ENCODE measurements at regions not wholly inside any gene's neighbourhood (a gene's known extent, or its start where the extent isn't known, plus 50 kb on each side); places are given as distances from the start of the nearest gene placed in this dataset.

DNA sequence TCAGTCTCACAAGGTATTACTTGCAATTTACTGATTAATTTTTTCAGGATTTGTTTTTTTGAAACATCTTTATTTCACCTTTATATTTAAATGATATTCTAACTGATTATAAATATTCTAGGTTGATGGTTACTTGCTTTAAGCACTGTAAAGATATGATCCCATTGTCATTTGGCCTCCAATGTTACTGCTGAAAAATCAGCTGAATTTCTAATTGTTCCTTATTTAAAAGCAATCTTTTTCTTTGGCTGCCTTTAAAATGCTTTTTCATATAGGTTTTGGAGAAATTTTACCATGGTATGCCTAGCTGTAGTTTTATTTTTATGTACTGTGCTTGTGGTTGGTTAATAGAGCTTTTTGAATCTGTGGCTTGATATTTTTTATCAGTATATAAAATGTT lies 275.6 kb upstream of the PPFIA2 start:
- no peak for DNase-seq

GRCh38 chr12:82029936-82030335 lies 270.8 kb upstream of the PPFIA2 start:
- no peak for DNase-seq

DNA sequence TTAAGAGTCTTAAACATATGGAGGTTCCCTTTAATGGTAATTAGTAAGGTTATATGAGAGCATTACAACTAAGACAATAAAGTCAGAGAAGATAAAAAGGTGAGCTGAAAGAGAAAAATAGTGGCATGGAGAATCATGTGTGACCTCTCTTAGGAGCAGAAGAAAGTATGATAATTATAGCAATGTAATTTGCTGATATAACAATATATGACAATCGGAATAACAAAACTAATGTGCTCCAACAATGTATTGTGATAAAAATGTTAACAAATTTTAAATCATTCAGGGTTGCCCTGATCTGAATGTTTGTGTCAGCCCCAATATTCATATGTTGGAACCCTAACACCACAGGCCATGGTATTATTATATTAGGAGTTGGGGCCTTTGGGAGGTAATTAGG lies 269.6 kb upstream of the PPFIA2 start:
- no peak for DNase-seq

DNA sequence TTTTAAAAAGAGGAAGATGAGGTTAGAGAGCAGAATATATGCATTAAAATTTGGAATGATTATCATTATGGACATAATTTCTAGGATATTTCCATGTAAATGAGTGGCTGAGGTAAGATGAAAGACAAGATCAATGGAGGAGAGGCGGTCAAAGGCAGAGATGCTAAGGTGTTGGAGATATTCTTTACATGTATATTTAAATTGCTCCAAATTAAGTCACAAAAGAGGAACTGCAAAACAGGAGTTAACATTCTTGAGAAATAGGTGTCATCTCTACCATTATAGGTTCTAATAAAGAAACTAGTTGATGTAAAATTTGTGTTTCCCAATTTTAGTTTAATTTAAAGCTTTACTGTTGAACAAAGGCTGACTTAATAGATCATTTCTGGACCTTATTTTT lies 268.5 kb upstream of the PPFIA2 start:
- no peak for DNase-seq

- no peak for DNase-seq
Measured at GRCh38 chr12:82025462-82025861, 266.3 kb upstream of the PPFIA2 start.

- no peak for DNase-seq
Measured at GRCh38 chr12:82019533-82019932, 260.4 kb upstream of the PPFIA2 start.

DNA sequence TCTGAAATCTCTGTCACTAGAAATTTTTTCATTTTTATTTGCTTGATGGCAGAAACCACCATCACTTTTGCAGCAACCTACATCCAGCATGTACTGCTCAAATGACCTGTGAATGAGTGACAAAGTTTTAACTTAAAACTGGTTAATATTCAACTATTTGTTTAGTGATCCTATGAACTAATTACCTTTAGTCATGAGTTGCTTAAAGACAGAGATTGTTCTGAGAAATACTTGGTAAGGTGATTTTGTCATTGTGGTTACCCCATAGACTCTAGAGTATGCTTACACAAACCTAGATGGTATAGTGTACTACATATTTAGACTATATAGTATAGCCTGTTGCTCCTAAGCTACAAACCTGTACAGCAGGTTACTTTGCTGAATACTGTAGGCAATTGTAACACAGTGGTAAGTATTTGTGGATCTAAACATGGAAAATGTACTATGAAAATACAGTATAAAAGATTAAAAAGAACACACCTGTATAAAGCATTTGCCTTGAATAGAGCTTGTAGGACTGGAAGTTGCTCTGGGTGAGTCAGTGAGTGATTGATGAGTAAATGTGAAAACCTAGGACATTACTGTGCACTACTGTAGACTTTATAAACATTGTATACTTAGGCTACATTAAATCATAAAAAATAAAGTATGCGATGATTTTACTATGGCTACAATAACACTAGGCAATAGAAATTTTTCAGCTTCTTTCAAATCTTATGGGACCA lies 256.6 kb upstream of the PPFIA2 start:
- DNase-seq: no peak

GRCh38 chr12:82012176-82012575 lies 253.0 kb upstream of the PPFIA2 start:
- DNase-seq: no peak

GRCh38 chr12:82009524-82009923 lies 250.4 kb upstream of the PPFIA2 start:
- DNase-seq: no peak

DNA sequence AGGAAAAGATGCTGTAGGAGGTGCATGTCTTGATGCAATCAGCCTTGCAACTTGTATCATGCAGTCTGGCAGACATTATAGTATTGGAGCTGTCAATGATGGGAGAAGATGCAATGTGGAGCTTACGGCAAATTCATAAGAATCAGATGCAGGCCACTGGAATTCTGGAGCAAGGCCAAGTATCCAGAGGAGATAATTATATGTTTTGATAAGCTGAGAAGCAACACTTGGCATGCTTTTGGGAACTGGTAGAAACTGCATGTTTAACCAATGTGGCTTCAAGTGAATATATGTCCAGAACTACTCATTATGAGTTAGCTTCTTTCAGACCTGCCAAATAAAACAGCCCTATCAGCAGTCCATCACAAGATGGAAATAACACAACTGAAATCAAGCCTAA lies 249.1 kb upstream of the PPFIA2 start:
- no peak for DNase-seq

GRCh38 chr12:81998761-81999378 lies 239.7 kb upstream of the PPFIA2 start:
- no peak for DNase-seq

DNA sequence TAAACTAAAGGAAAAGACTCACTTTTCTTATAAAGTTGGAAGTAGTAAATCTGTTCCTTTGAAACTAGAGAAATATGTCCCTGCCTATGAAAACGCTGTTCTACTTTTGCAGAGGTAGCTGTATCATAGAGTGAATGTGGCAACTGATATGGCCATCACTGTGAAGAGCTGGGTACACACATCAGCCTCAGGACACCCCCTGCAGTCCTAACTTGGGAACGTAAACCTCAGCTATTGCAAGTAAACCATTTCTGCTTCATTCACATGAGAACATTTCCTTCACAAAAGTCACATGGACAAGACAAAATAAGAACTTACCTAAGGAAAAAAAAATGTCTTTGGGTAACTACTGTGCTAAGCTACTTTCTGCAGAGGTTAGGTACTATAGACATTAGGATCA lies 233.3 kb upstream of the PPFIA2 start:
- no peak for DNase-seq

DNA sequence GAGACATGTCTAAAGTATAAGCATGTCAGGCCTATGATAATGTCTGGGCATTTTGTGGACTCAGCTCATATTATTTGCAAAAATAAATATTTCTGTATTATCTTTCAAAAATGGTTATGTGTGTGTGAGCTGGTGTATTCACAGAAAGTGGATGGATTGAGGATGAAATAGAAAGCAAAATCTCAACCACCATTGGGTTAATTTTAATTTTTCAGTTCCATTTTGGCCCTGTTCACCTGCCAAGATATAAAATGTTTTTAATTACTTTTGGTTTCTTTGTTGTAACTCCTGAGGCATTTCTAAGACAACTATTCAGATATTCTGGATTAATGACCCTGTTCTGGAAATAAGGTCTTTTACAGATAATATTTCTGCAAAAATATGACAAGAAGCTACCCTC lies 232.7 kb upstream of the PPFIA2 start:
- DNase-seq: no peak

DNA sequence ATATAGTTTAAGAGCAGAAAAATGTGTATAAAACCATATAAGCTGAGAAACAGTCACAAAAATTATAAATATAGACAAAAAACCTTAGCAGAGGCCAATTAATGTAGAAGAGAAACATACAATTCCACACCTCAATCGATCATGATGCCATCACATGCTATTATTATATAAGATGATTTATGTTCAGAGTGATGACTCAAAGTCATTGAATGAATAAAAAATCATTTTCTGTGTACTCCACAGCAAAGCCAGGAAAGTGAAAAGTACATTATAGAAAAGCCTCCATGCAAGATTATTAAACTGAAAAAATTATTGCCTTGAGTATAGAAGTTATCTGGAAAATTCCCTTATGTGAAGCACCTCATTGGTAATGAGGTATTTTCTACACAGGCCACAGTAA lies 229.2 kb upstream of the PPFIA2 start:
- DNase-seq: no peak

DNA sequence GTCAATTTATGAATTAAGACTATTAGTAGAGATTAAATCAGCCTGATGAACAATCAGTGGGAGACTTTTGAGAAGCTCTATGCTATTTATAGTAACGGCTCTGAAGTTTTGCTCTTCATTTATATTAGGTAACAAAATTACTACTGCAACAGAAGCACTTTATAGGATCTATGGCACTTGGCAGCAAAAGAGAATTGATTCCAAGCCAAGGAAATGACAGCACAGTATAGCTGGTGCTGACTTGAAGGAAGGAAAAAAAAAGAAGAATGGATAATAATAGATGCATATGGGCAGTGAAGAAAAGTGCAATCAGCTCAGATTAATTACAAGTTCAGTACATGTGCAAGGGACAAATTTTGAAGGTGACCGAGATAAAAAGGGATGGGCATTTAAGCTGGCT lies 228.2 kb upstream of the PPFIA2 start:
- DNase-seq: no peak

DNA sequence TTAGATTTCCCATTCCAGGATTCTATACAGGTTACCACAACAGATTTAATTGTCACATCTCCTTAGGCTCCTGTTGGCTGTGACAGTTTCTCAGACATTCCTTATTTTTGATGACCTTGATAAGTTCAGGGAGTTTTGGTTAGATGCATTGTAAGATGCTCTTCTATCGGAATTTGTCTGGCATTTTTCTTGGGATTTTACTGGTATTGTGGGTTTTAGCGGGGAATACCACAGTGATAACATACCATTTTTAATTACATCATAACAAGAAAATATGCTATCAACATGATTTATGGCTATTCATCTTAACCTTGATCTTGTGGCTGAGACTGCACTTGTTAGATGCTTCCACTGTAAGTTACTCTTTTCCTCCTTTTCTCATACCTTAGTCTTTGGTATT lies 217.5 kb upstream of the PPFIA2 start:
- DNase-seq: no peak

GRCh38 chr12:81974762-81975161 lies 215.6 kb upstream of the PPFIA2 start:
- no peak for DNase-seq

GRCh38 chr12:81968421-81968820 lies 209.3 kb upstream of the PPFIA2 start:
- DNase-seq: no peak

DNA sequence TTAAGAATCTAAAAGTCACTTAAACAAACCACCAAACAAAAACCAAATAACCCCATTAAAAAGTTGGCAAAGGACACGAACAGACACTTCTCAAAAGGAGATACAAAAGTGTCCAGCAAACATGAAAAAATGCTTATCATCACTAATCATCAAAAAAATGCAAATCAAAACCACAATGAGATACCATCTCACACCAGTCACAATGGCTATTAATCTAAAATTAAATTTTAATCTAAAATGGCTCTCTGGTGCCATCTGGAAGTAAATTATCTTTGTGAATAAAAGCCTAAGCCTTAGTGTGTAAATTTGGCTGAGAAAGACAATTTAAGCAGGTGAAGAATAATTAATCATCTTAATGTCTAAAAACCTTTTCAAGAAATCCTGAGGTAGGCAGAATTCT lies 204.5 kb upstream of the PPFIA2 start:
- DNase-seq: no peak

DNA sequence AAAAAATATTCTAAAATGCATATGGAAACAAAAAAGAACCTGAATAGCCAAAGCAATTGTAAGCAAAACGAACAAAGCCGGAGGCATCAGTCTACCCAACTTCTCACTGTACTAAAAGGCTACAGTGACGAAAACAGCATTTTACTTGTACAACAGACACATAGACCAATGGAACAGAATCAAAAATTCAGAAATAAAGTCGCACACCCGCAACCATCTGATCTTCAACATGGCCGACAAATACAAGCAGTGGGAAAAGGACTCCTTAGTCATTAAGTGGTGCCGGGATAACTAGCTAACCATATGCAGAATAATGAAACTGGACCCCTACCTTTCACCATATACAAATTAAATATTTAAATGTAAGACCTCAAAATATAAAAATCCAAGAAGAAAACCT lies 203.9 kb upstream of the PPFIA2 start:
- no peak for DNase-seq

- no peak for DNase-seq
Measured at GRCh38 chr12:81962126-81962856, 203.1 kb upstream of the PPFIA2 start.

DNA sequence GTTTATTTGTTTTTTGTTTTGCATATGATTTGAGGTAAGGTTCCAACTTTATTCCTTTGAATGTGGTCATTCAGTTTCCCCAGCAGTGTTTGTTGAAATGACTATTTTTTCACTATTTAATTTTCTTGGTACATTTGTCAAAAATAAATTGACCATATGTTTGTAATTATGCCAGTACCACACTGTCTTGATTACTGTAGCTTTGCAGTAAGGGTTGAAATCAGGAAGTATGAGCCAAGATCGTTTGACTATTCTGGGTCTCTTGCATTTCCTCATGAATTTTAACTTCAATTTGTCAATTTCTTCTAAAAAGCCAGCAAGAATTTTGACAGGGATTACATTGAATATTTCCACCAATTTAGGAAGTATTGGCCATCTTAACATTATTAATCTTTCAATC lies 199.3 kb upstream of the PPFIA2 start:
- DNase-seq: no peak

DNA sequence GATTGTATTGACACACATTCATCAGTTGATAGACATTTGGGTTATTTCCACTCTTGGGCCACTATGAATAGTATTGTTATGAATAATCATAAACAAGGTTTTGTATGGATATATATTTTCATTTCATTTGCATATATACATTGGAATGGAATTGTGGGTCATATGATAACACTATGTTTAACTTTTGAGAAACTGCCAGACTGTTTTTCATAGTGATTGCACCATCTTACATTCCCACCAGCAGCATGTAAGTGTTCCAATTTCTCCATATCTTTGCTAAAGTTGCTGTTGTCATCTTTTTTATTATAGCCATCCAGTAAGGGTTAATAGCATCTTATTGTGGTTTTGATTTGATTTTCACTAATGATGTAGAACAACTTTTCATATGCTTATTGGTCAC lies 198.5 kb upstream of the PPFIA2 start:
- no peak for DNase-seq

DNA sequence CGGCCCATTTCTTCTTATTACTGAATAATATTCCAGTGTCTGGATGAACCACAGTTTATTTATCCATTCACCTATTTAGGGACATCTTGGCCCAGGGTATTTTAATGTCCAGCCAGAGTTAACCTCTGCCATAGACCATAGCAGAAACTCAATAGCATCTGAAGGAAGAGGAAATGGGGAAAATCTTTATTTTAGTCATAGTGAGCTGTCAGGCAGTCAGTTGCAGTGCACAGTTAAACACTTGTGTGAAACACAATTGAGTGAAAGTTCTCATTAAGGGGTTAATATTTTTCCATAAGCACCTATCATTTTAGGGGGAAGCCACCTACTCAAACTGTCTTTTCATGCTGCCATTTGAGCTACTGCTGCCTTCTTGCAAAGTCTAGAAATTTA lies 197.3 kb upstream of the PPFIA2 start:
- no peak for DNase-seq

Data from NCI-H2029 treated with DMSO at 0.1 percent for 48 hours (cell line).